ENCODE measurements at regions not wholly inside any gene's neighbourhood (a gene's known extent, or its start where the extent isn't known, plus 50 kb on each side); places are given as distances from the start of the nearest gene placed in this dataset.

- Histone ChIP-seq H3K27ac (ENCODE audit: low read length) (no peak overlapping the region), H3K36me3 (ENCODE audit: control insufficient read depth, insufficient read depth, low read length) (no peaks in the 10 kb centered on the region), H3K4me1 (ENCODE audit: control insufficient read depth, insufficient read depth, low read length) (no peaks in the 10 kb centered on the region), H3K27me3 (ENCODE audit: control insufficient read depth, insufficient read depth, low read length) (no peaks in the 10 kb centered on the region), H3K4me3 (ENCODE audit: low read depth in 2 of 2, low read length in 2 of 2) (no peak overlapping the region), H3K9me3 (ENCODE audit: control insufficient read depth, insufficient read depth, low read depth, low read length) (no peaks in the 10 kb centered on the region)
- no peak for DNase-seq (ENCODE audit: low read depth, low spot score)
- in situ Hi-C loops (cut with HindIII; ENCODE audit: low pct_unique_long_range_greater_than_20kb, low sequenced_read_pairs): no loop called here
- no peak for ATAC-seq
- POLR2A ChIA-PET: no interaction called here
- CTCF ChIA-PET: no interaction called here
- BruUV-seq (replicated peaks): no TSS peak
- no peak for TF ChIP-seq TCF7L2 (IDR thresholded peaks at IDR 0.05; ENCODE audit: low read depth, low read length)
- TF ChIP-seq SIN3A (IDR thresholded peaks at IDR 0.05; ENCODE audit: borderline replicate concordance, insufficient read depth, low read depth, low read length): no peak
- TF ChIP-seq POLR2AphosphoS5 (IDR thresholded peaks at IDR 0.05; ENCODE audit: low read depth, low read length): no peak
- TF ChIP-seq CTCF (IDR thresholded peaks at IDR 0.05): no peak
- no peak for TF ChIP-seq REST (IDR thresholded peaks at IDR 0.05; ENCODE audit: insufficient read depth in 1 of 2, low read depth in 2 of 2, low read length in 1 of 2)
- intact Hi-C loops (cut with micrococcal nuclease; ENCODE audit: unreplicated experiment): no loop called here
These were observed 326.0 kb upstream of the RUNX1 start for GRCh38 chr21:35375115-35375514.

GRCh38 chr21:35373998-35374397, 324.9 kb upstream of the RUNX1 start:
- Histone ChIP-seq H3K9me3 (ENCODE audit: control insufficient read depth, insufficient read depth, low read depth, low read length) (no peaks in the 10 kb centered on the region), H3K27ac (ENCODE audit: low read length) (no peak overlapping the region), H3K4me1 (ENCODE audit: control insufficient read depth, insufficient read depth, low read length) (no peaks in the 10 kb centered on the region), H3K27me3 (ENCODE audit: control insufficient read depth, insufficient read depth, low read length) (no peaks in the 10 kb centered on the region), H3K36me3 (ENCODE audit: control insufficient read depth, insufficient read depth, low read length) (no peaks in the 10 kb centered on the region), H3K4me3 (ENCODE audit: low read depth in 2 of 2, low read length in 2 of 2) (no peak overlapping the region)
- intact Hi-C loops (cut with micrococcal nuclease; ENCODE audit: unreplicated experiment): no loop called here
- BruUV-seq (replicated peaks): no TSS peak
- ATAC-seq (no peak), DNase-seq (ENCODE audit: low read depth, low spot score) (no peak)
- ChIA-PET POLR2A (no interaction called here), CTCF (no interaction called here)
- in situ Hi-C loops (cut with HindIII; ENCODE audit: low pct_unique_long_range_greater_than_20kb, low sequenced_read_pairs): no loop called here
- TF ChIP-seq TCF7L2 (IDR thresholded peaks at IDR 0.05; ENCODE audit: low read depth, low read length) (no peak), REST (IDR thresholded peaks at IDR 0.05; ENCODE audit: insufficient read depth in 1 of 2, low read depth in 2 of 2, low read length in 1 of 2) (no peak), CTCF (IDR thresholded peaks at IDR 0.05) (no peak), SIN3A (IDR thresholded peaks at IDR 0.05; ENCODE audit: borderline replicate concordance, insufficient read depth, low read depth, low read length) (no peak), POLR2AphosphoS5 (IDR thresholded peaks at IDR 0.05; ENCODE audit: low read depth, low read length) (no peak)
